ENCODE measurements at regions not wholly inside any gene's neighbourhood (a gene's known extent, or its start where the extent isn't known, plus 50 kb on each side); places are given as distances from the start of the nearest gene placed in this dataset.

DNA sequence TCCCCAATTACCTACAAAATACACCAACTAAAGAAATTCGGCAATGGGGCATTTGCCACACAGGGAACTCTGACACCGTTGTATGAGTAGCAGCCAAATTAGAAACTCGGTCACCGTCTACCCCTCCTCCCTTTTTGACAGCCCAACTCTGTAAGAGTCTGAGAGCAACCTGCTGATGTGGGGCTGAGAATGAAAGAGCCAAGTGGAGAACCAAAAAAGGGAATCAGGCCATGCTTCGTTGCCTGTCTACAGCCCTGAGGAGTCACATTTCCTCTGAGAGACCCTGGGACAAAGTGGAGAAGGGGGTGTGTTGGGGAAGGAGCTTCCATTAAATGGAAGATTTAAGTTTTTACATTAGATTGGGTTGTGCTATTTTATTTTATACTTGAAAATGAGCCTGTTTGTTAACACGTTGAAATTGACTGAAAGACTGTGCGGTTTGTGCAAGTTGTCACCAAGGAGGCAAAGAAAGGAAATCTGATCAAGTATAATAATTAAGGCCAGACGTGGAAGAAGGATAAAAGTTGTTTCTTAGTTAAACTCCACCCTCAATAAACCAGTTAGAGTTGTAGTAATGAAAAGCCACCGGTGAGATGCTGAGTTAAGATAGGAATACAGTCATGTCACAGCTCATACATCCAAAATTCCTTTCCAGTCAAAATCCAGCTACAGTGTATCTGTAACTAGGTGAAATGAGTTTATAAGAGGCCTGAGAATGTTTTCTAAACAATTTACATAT is 131.7 kb upstream of the CREB1 start:
- TF ChIP-seq CTCF (IDR thresholded peaks at IDR 0.05; ENCODE audit: insufficient read depth, low read depth, low read length): no peak
- Mint-ChIP-seq H3K9me3 (ENCODE audit: unreplicated experiment) (peaks cover 7% of the 10 kb centered on the region), H3K4me3 (ENCODE audit: unreplicated experiment) (no peak overlapping the region), H3K27me3 (ENCODE audit: low read depth, unreplicated experiment) (no peaks in the 10 kb centered on the region), H3K36me3 (ENCODE audit: low read depth, unreplicated experiment) (no peaks in the 10 kb centered on the region), H3K4me1 (ENCODE audit: low read depth, unreplicated experiment) (peaks cover 29% of the 10 kb centered on the region), H3K27ac (ENCODE audit: unreplicated experiment) (no peak overlapping the region)
- DNase-seq (ENCODE audit: low read depth) (no peak), FAIRE-seq (peak; percentile 29)
- no peak overlapping the region for H3K4me2 ChIP-seq (ENCODE audit: low read length)
- peaks cover 22% of the 10 kb centered on the region for H3K4me1 ChIP-seq (ENCODE audit: insufficient read depth, low read length)
- no peaks in the 10 kb centered on the region for H3K79me2 ChIP-seq (ENCODE audit: insufficient read depth, low read length)
- no peaks in the 10 kb centered on the region for H3K27me3 ChIP-seq (ENCODE audit: insufficient read depth, low read length)
- no peaks in the 10 kb centered on the region for H3K9me3 ChIP-seq (ENCODE audit: insufficient read depth, low read depth, low read length)
- H3K36me3 ChIP-seq (ENCODE audit: insufficient read depth, low read length): no peaks in the 10 kb centered on the region
- no peak overlapping the region for H3K9ac ChIP-seq (ENCODE audit: low read length)
- H3K4me3 ChIP-seq (ENCODE audit: insufficient read depth, low read depth, low read length): no peak overlapping the region
- H3K27ac ChIP-seq (ENCODE audit: low read depth, low read length): no peak overlapping the region
- no peaks in the 10 kb centered on the region for H4K20me1 ChIP-seq (ENCODE audit: insufficient read depth, low read length)
- H2AFZ ChIP-seq (ENCODE audit: low read depth, low read length): no peak overlapping the region

DNA sequence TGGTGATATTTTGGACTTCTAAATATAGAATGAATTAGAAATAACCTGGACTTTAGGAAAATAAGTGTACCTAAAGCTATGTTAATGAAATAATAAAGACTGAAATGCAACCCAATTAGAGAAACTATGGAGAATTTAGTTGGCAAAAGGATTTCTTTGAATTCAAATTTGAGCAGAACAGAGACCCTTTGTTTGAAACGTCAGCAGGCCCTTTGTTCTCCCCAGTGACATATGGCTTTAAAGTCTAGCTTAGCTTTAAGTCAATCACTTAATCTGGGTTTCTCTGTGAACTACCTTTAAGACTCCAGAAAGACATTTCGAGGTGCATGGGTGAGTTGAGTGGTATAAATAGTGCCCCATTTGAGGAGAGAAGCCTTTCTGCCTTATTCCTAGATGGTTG is 130.5 kb upstream of the CREB1 start:
- no peaks in the 10 kb centered on the region for H3K36me3 ChIP-seq (ENCODE audit: insufficient read depth, low read length)
- Mint-ChIP-seq H3K4me1 (ENCODE audit: low read depth, unreplicated experiment) (peaks cover 21% of the 10 kb centered on the region), H3K27ac (ENCODE audit: unreplicated experiment) (no peak overlapping the region), H3K4me3 (ENCODE audit: unreplicated experiment) (no peak overlapping the region), H3K9me3 (ENCODE audit: unreplicated experiment) (peaks cover 11% of the 10 kb centered on the region), H3K36me3 (ENCODE audit: low read depth, unreplicated experiment) (no peaks in the 10 kb centered on the region), H3K27me3 (ENCODE audit: low read depth, unreplicated experiment) (no peaks in the 10 kb centered on the region)
- no peaks in the 10 kb centered on the region for H3K27me3 ChIP-seq (ENCODE audit: insufficient read depth, low read length)
- DNase-seq (ENCODE audit: low read depth) (no peak), FAIRE-seq (no peak)
- TF ChIP-seq EZH2 (IDR thresholded peaks at IDR 0.05; ENCODE audit: insufficient read depth, low read length) (no peak), CTCF (IDR thresholded peaks at IDR 0.05; ENCODE audit: insufficient read depth, low read depth, low read length) (no peak)
- no peak overlapping the region for H3K4me3 ChIP-seq (ENCODE audit: insufficient read depth, low read depth, low read length)
- no peak overlapping the region for H2AFZ ChIP-seq (ENCODE audit: low read depth, low read length)
- no peaks in the 10 kb centered on the region for H3K9me3 ChIP-seq (ENCODE audit: insufficient read depth, low read depth, low read length)
- H3K79me2 ChIP-seq (ENCODE audit: insufficient read depth, low read length): no peaks in the 10 kb centered on the region
- no peaks in the 10 kb centered on the region for H4K20me1 ChIP-seq (ENCODE audit: insufficient read depth, low read length)
- no peak overlapping the region for H3K4me2 ChIP-seq (ENCODE audit: low read length)
- H3K4me1 ChIP-seq (ENCODE audit: insufficient read depth, low read length): peaks cover 12% of the 10 kb centered on the region
- H3K27ac ChIP-seq (ENCODE audit: low read depth, low read length): no peak overlapping the region
- no peak overlapping the region for H3K9ac ChIP-seq (ENCODE audit: low read length)

GRCh38 chr2:207401338-207401737 is 128.4 kb upstream of the CREB1 start:
- Histone ChIP-seq H3K79me2 (ENCODE audit: insufficient read depth, low read length) (no peaks in the 10 kb centered on the region), H2AFZ (ENCODE audit: low read depth, low read length) (no peak overlapping the region), H3K4me2 (ENCODE audit: low read length) (no peak overlapping the region), H3K27ac (ENCODE audit: low read depth, low read length) (no peak overlapping the region), H4K20me1 (ENCODE audit: insufficient read depth, low read length) (no peaks in the 10 kb centered on the region), H3K9me3 (ENCODE audit: insufficient read depth, low read depth, low read length) (no peaks in the 10 kb centered on the region), H3K36me3 (ENCODE audit: insufficient read depth, low read length) (no peaks in the 10 kb centered on the region), H3K4me3 (ENCODE audit: insufficient read depth, low read depth, low read length) (no peak overlapping the region), H3K27me3 (ENCODE audit: insufficient read depth, low read length) (no peaks in the 10 kb centered on the region), H3K4me1 (ENCODE audit: insufficient read depth, low read length) (no peaks in the 10 kb centered on the region), H3K9ac (ENCODE audit: low read length) (no peak overlapping the region)
- no peak for DNase-seq (ENCODE audit: low read depth)
- H3K27me3 Mint-ChIP-seq (ENCODE audit: low read depth, unreplicated experiment): no peaks in the 10 kb centered on the region
- no peak for FAIRE-seq
- H3K4me3 Mint-ChIP-seq (ENCODE audit: unreplicated experiment): no peak overlapping the region
- TF ChIP-seq CTCF (IDR thresholded peaks at IDR 0.05; ENCODE audit: insufficient read depth, low read depth, low read length) (no peak), EZH2 (IDR thresholded peaks at IDR 0.05; ENCODE audit: insufficient read depth, low read length) (no peak)
- no peaks in the 10 kb centered on the region for H3K36me3 Mint-ChIP-seq (ENCODE audit: low read depth, unreplicated experiment)
- H3K4me1 Mint-ChIP-seq (ENCODE audit: low read depth, unreplicated experiment): peaks cover 5% of the 10 kb centered on the region
- peaks cover 7% of the 10 kb centered on the region for H3K9me3 Mint-ChIP-seq (ENCODE audit: unreplicated experiment)
- no peak overlapping the region for H3K27ac Mint-ChIP-seq (ENCODE audit: unreplicated experiment)
